PC-9 (cell line): ENCODE measurements at regions not wholly inside any gene's neighbourhood (a gene's known extent, or its start where the extent isn't known, plus 50 kb on each side); places are given as distances from the start of the nearest gene placed in this dataset.

ENCODE experiments used
- CTCF ChIP-seq: fragments of 200-600 bp; sonication (generic); conservative IDR thresholded peaks from 2 replicates; pipeline ENCODE4 v1.6.1; 2017; ENCODE audit warnings: mixed run types, antibody characterized with exemption, mild to moderate bottlenecking, moderate library complexity
- EZH2 ChIP-seq: fragments of 200-600 bp; sonication (generic); IDR thresholded peaks from 2 replicates; pipeline ENCODE4 v1.8.0; 2017; ENCODE audit warnings: antibody characterized with exemption, low read depth

GRCh38 chr14:97959251-97959650, 1162.1 kb downstream of the VRK1 start:
- TF ChIP-seq EZH2 (no peak), CTCF (no peak)
